Natural killer cell (primary cell): ENCODE measurements at regions not wholly inside any gene's neighbourhood (a gene's known extent, or its start where the extent isn't known, plus 50 kb on each side); places are given as distances from the start of the nearest gene placed in this dataset.

Source experiments
- ATAC-seq, 3 donors: fragments of 150-1000 bp in 2 of 3; fragments of 200-7000 bp in 1 of 3; cut with Tn5 transposase; 1 replicate in 1 of 3; 2 replicates in 2 of 3; pipeline ENCODE4 v1.10.0; 2021; ENCODE audit warnings: mild to moderate bottlenecking in 2 of 3, moderate library complexity in 2 of 3
- DNase-seq, 2 donors: peaks; one replicate each; pipeline versions ENCODE4 v3.0.0 to v3.0.0-alpha.2; 2013 to 2021; ENCODE audit warnings: mixed read lengths in 1 of 2
- H3K27ac ChIP-seq: one replicate; pipeline ENCODE4 v1.5.1; 2013; ENCODE audit warnings: mild to moderate bottlenecking, low read length
- H3K27me3 ChIP-seq: one replicate; pipeline ENCODE4 v1.6.1; 2013; ENCODE audit warnings: low read length; ENCODE audit not compliant: control insufficient read depth, insufficient read depth
- H3K36me3 ChIP-seq: one replicate; pipeline ENCODE4 v1.6.1; 2013; ENCODE audit warnings: low read length; ENCODE audit not compliant: control insufficient read depth, insufficient read depth
- H3K4me1 ChIP-seq: one replicate; pipeline ENCODE4 v1.6.1; 2013; ENCODE audit warnings: low read length; ENCODE audit not compliant: control insufficient read depth, insufficient read depth
- H3K4me3 ChIP-seq: one replicate; pipeline ENCODE4 v1.5.1; 2013; ENCODE audit warnings: low read length
- H3K9me3 ChIP-seq: one replicate; pipeline ENCODE4 v1.6.1; 2013; ENCODE audit warnings: low read length; ENCODE audit not compliant: control insufficient read depth, insufficient read depth
- H3K27ac Mint-ChIP-seq, 2 donors: one replicate each; pipeline ENCODE4 v1.8.0; 2022; ENCODE audit warnings: mild to moderate bottlenecking in 2 of 2, mixed read lengths in 2 of 2, moderate library complexity in 1 of 2
- H3K27me3 Mint-ChIP-seq, 2 donors: one replicate each; pipeline ENCODE4 v1.8.0; 2022; ENCODE audit warnings: low read depth in 2 of 2, mixed read lengths in 2 of 2
- H3K36me3 Mint-ChIP-seq: one replicate; pipeline ENCODE4 v1.8.0; 2022; ENCODE audit warnings: mixed read lengths
- H3K4me1 Mint-ChIP-seq, 2 donors: one replicate each; pipeline ENCODE4 v1.8.0; 2022; ENCODE audit warnings: mixed read lengths in 2 of 2
- H3K4me3 Mint-ChIP-seq: one replicate; pipeline ENCODE4 v1.8.0; 2022; ENCODE audit warnings: mild to moderate bottlenecking, moderate library complexity, mixed read lengths
- H3K9me3 Mint-ChIP-seq, 2 donors: one replicate each; pipeline ENCODE4 v1.8.0; 2022; ENCODE audit warnings: mixed read lengths in 2 of 2
- CTCF ChIP-seq: fragments of 200-600 bp; IDR thresholded peaks from one replicate; pipeline ENCODE4 v1.8.0; 2022; ENCODE audit warnings: antibody characterized with exemption
- WGBS: methylation state at CpG from one replicate; pipeline ENCODE4 v1.1.7; 2013; ENCODE audit warnings: missing lambda C conversion rate; ENCODE audit not compliant: insufficient coverage; 5-methylcytosine and 5-hydroxymethylcytosine counted together
- intact Hi-C: fragments of 100-400 bp; cut with micrococcal nuclease; formaldehyde crosslinking; loops from one replicate; pipeline ENCODE4 v1.14.2; 2022

GRCh38 chr22:25399649-25400151 lies 164.8 kb upstream of the GRK3 start:
- peaks cover 42 to 47% of the 10 kb centered on the region in 2 donors for H3K4me1 Mint-ChIP-seq
- no peaks in the 10 kb centered on the region for H3K36me3 ChIP-seq
- H3K4me3 Mint-ChIP-seq = no peak overlapping the region
- no peak for DNase-seq
- no peak for ATAC-seq
- no peaks in the 10 kb centered on the region for H3K9me3 Mint-ChIP-seq
- WGBS = 94% methylated on average over 12 of the region's 12 CpGs
- H3K27ac Mint-ChIP-seq = no peak overlapping the region
- intact Hi-C loops = no loop called here
- H3K27ac ChIP-seq = no peak overlapping the region
- peaks cover 48% of the 10 kb centered on the region for H3K4me1 ChIP-seq
- H3K4me3 ChIP-seq = no peak overlapping the region
- no peak for TF ChIP-seq CTCF
- H3K27me3 Mint-ChIP-seq = no peaks in the 10 kb centered on the region
- no peaks in the 10 kb centered on the region for H3K9me3 ChIP-seq
- no peaks in the 10 kb centered on the region for H3K36me3 Mint-ChIP-seq
- no peaks in the 10 kb centered on the region for H3K27me3 ChIP-seq

- Mint-ChIP-seq H3K4me3 (peak overlapping the region; percentile 38), H3K36me3 (no peaks in the 10 kb centered on the region), H3K9me3 (no peaks in the 10 kb centered on the region), H3K27ac (peak overlapping the region; percentile 30 to 32), H3K27me3 (no peaks in the 10 kb centered on the region), H3K4me1 (peaks cover 37 to 39% of the 10 kb centered on the region in 2 donors)
- TF ChIP-seq CTCF = no peak
- DNase-seq = no peak
- Histone ChIP-seq H3K4me1 (peaks cover 53% of the 10 kb centered on the region), H3K27ac (no peak overlapping the region), H3K9me3 (no peaks in the 10 kb centered on the region), H3K36me3 (no peaks in the 10 kb centered on the region), H3K4me3 (no peak overlapping the region), H3K27me3 (no peaks in the 10 kb centered on the region)
- ATAC-seq = no peak
- intact Hi-C loops = no loop called here
- 58% methylated on average over 6 of the region's 6 CpGs for WGBS
Observed at GRCh38 chr22:25402160-25402500, 162.3 kb upstream of the GRK3 start.

- intact Hi-C loops = no loop called here
- Histone ChIP-seq H3K9me3 (no peaks in the 10 kb centered on the region), H3K4me1 (peaks cover 47% of the 10 kb centered on the region), H3K36me3 (no peaks in the 10 kb centered on the region), H3K27ac (no peak overlapping the region), H3K27me3 (no peaks in the 10 kb centered on the region), H3K4me3 (no peak overlapping the region)
- ATAC-seq = no peak
- H3K4me3 Mint-ChIP-seq = peak overlapping the region; percentile 38
- DNase-seq = no peak
- 62% methylated on average over 14 of the region's 14 CpGs for WGBS
- no peaks in the 10 kb centered on the region for H3K27me3 Mint-ChIP-seq
- peak overlapping the region; percentile 30 to 32 for H3K27ac Mint-ChIP-seq
- H3K4me1 Mint-ChIP-seq = peaks cover 33 to 36% of the 10 kb centered on the region in 2 donors
- no peaks in the 10 kb centered on the region for H3K36me3 Mint-ChIP-seq
- TF ChIP-seq CTCF = no peak
- no peaks in the 10 kb centered on the region for H3K9me3 Mint-ChIP-seq
Observed at GRCh38 chr22:25402501-25403283, 161.8 kb upstream of the GRK3 start.
